Trophoblast cell (in vitro differentiated cells and primary cell): ENCODE measurements at regions not wholly inside any gene's neighbourhood (a gene's known extent, or its start where the extent isn't known, plus 50 kb on each side); places are given as distances from the start of the nearest gene placed in this dataset.

ENCODE experiments used
- DNase-seq, 2 donors: peaks; one replicate each; pipeline ENCODE4 v3.0.0-alpha.2; 2016
- H2AFZ ChIP-seq: 2 replicates; pipeline ENCODE4 v1.6.1; 2013; ENCODE audit warnings: low read length, moderate library complexity, mild to moderate bottlenecking; ENCODE audit not compliant: insufficient read depth, poor library complexity
- H2AK5ac ChIP-seq: 2 replicates; pipeline ENCODE4 v1.6.1; 2013; ENCODE audit warnings: mild to moderate bottlenecking, low read length
- H2BK120ac ChIP-seq: 2 replicates; pipeline ENCODE4 v1.6.1; 2013; ENCODE audit warnings: low read length, mild to moderate bottlenecking, moderate library complexity; ENCODE audit not compliant: insufficient read depth, poor library complexity
- H2BK12ac ChIP-seq: 2 replicates; pipeline ENCODE4 v1.6.1; 2013; ENCODE audit warnings: mild to moderate bottlenecking, low read length, moderate library complexity
- H2BK5ac ChIP-seq: 2 replicates; pipeline ENCODE4 v1.6.1; 2013; ENCODE audit warnings: low read length, low read depth, moderate library complexity, mild to moderate bottlenecking; ENCODE audit not compliant: poor library complexity
- H3K14ac ChIP-seq: 2 replicates; pipeline ENCODE4 v1.6.1; 2013; ENCODE audit warnings: mild to moderate bottlenecking, low read length
- H3K18ac ChIP-seq: 2 replicates; pipeline ENCODE4 v1.6.1; 2013; ENCODE audit warnings: mild to moderate bottlenecking, low read length
- H3K23ac ChIP-seq: 2 replicates; pipeline ENCODE4 v1.6.1; 2013; ENCODE audit warnings: low read length
- H3K27ac ChIP-seq: 2 replicates; pipeline ENCODE4 v1.5.1; 2013; ENCODE audit warnings: low read depth, mild to moderate bottlenecking, inconsistent platforms, low read length, moderate library complexity
- H3K27me3 ChIP-seq: 2 replicates; pipeline ENCODE4 v1.6.1; 2013; ENCODE audit warnings: inconsistent platforms, mild to moderate bottlenecking, low read length, moderate library complexity; ENCODE audit not compliant: insufficient read depth
- H3K36me3 ChIP-seq, 2 experiments: 1 replicate in 1 of 2; 2 replicates in 1 of 2; pipeline ENCODE4 v1.6.1; 2013; ENCODE audit warnings: low read length in 2 of 2, mild to moderate bottlenecking in 2 of 2, moderate library complexity in 1 of 2; ENCODE audit not compliant: insufficient read depth in 2 of 2, control insufficient read depth in 1 of 2
- H3K4ac ChIP-seq: 2 replicates; pipeline ENCODE4 v1.6.1; 2013; ENCODE audit warnings: low read depth, mild to moderate bottlenecking, low read length, moderate library complexity
- H3K4me1 ChIP-seq, 2 experiments: 1 replicate in 1 of 2; 2 replicates in 1 of 2; pipeline ENCODE4 v1.6.1; 2013; ENCODE audit warnings: low read length in 2 of 2, mild to moderate bottlenecking in 2 of 2, moderate library complexity in 1 of 2; ENCODE audit not compliant: insufficient read depth in 2 of 2, control insufficient read depth in 1 of 2
- H3K4me2 ChIP-seq: 2 replicates; pipeline ENCODE4 v1.6.1; 2013; ENCODE audit warnings: inconsistent platforms, mild to moderate bottlenecking, low read length, moderate library complexity
- H3K4me3 ChIP-seq: 2 replicates; pipeline ENCODE4 v1.5.1; 2013; ENCODE audit warnings: mild to moderate bottlenecking, low read depth, low read length, inconsistent platforms
- H3K79me1 ChIP-seq: one replicate; pipeline ENCODE4 v1.6.1; 2013; ENCODE audit warnings: low read length
- H3K79me2 ChIP-seq: 2 replicates; pipeline ENCODE4 v1.6.1; 2013; ENCODE audit warnings: low read length, mild to moderate bottlenecking; ENCODE audit not compliant: control insufficient read depth, insufficient read depth, poor library complexity
- H3K9ac ChIP-seq: 2 replicates; pipeline ENCODE4 v1.6.1; 2013; ENCODE audit warnings: mild to moderate bottlenecking, low read length
- H3K9me3 ChIP-seq: 2 replicates; pipeline ENCODE4 v1.6.1; 2013; ENCODE audit warnings: low read depth, mild to moderate bottlenecking, control low read depth, inconsistent platforms, low read length; ENCODE audit not compliant: insufficient read depth
- H4K12ac ChIP-seq: 2 replicates; pipeline ENCODE4 v1.6.1; 2013; ENCODE audit warnings: low read depth, mild to moderate bottlenecking, low read length, moderate library complexity
- H4K8ac ChIP-seq: 2 replicates; pipeline ENCODE4 v1.6.1; 2013; ENCODE audit warnings: low read depth, mild to moderate bottlenecking, low read length, moderate library complexity
- H4K91ac ChIP-seq: one replicate; pipeline ENCODE4 v1.6.1; 2013; ENCODE audit warnings: low read depth, mild to moderate bottlenecking, low read length, moderate library complexity
- WGBS: extraction: QIAGEN DNeasy Blood & Tissue Kit; methylation state at CpG from one replicate; pipeline ENCODE4 v1.1.7; 2013; ENCODE audit warnings: missing lambda C conversion rate; ENCODE audit not compliant: insufficient read length, insufficient coverage; ENCODE audit errors: extremely low coverage; 5-methylcytosine and 5-hydroxymethylcytosine counted together

DNA sequence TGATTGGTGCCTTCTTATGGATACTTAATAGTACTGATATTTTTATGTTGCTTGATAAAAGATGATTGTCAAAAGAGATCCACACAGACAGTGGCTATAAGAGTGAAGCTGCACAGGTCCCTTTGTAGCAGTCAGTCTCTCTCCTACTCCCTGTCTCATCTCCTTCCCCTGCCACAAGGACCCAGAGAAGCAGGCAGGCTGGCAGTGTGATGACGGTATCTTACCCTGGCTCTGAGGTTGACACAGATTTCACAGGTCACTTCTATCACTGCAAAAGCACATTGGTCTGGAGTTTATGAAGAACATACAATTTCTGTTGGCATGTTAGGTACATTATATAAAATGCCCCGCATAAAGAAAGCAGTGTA is 64.4 kb upstream of the AHR start:
- no peak overlapping the region for H3K23ac ChIP-seq
- peaks cover 0 to 3% of the 10 kb centered on the region in 2 experiments for H3K4me1 ChIP-seq
- no peaks in the 10 kb centered on the region for H3K79me1 ChIP-seq
- DNase-seq = peak; percentile 2 to 34
- H4K91ac ChIP-seq = no peak overlapping the region
- H2AK5ac ChIP-seq = no peak overlapping the region
- no peak overlapping the region for H3K4ac ChIP-seq
- H3K79me2 ChIP-seq = no peaks in the 10 kb centered on the region
- no peaks in the 10 kb centered on the region for H3K27me3 ChIP-seq
- H3K9me3 ChIP-seq = no peaks in the 10 kb centered on the region
- no peak overlapping the region for H3K4me3 ChIP-seq
- H2BK12ac ChIP-seq = peak overlapping the region; percentile 50
- H2BK120ac ChIP-seq = no peak overlapping the region
- no peak overlapping the region for H3K4me2 ChIP-seq
- H3K18ac ChIP-seq = peak overlapping the region; percentile 64
- H3K27ac ChIP-seq = no peak overlapping the region
- no CpG with 5 or more reads among the region's 2 CpGs for WGBS
- no peak overlapping the region for H3K14ac ChIP-seq
- no peak overlapping the region for H3K9ac ChIP-seq
- no peaks in the 10 kb centered on the region for H3K36me3 ChIP-seq
- H2BK5ac ChIP-seq = no peak overlapping the region
- H2AFZ ChIP-seq = no peak overlapping the region
- no peak overlapping the region for H4K12ac ChIP-seq
- H4K8ac ChIP-seq = peak overlapping the region; percentile 66

DNA sequence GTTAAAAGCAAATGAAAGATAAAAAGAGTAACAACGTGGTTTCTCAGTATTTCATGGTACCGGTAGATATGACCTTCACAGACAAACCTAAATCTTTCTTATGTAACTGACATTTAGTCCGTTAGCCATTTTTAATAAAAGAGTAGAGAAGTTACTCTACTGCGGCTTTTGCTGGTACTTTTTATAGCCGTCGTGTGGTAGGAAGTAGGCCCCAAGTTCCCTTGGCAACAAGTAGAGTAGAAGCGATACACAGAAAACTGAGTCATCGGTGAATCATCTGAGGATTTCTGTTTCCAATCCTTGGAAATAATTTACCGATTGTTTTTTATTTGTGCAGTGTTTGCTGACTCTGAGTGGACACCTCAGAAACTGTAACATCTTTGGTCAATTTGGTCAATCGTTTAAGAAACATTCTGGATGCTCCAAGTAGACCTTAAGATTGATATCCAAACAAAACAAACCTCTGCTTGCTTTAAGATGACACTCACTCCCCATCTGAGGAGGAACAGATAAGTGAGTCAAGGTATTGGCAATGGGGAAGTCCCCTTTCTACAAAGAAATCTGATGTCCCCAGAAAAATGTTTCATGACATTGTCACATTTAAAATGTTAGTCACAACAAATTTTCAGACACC is 63.9 kb upstream of the AHR start:
- DNase-seq = peak; percentile 46 to 89
- Histone ChIP-seq H2BK120ac (no peak overlapping the region), H2BK12ac (no peak overlapping the region), H3K4me2 (no peak overlapping the region), H4K12ac (no peak overlapping the region), H3K79me1 (no peaks in the 10 kb centered on the region), H2AK5ac (no peak overlapping the region), H3K27me3 (no peaks in the 10 kb centered on the region), H2AFZ (no peak overlapping the region), H3K9me3 (no peaks in the 10 kb centered on the region), H3K36me3 (no peaks in the 10 kb centered on the region), H4K8ac (no peak overlapping the region), H3K4me1 (peaks cover 0 to 3% of the 10 kb centered on the region in 2 experiments), H3K27ac (no peak overlapping the region), H4K91ac (no peak overlapping the region), H2BK5ac (no peak overlapping the region), H3K18ac (no peak overlapping the region), H3K14ac (no peak overlapping the region), H3K23ac (no peak overlapping the region), H3K79me2 (no peaks in the 10 kb centered on the region), H3K4ac (no peak overlapping the region), H3K4me3 (no peak overlapping the region), H3K9ac (no peak overlapping the region)
- no CpG with 5 or more reads among the region's 10 CpGs for WGBS

DNA sequence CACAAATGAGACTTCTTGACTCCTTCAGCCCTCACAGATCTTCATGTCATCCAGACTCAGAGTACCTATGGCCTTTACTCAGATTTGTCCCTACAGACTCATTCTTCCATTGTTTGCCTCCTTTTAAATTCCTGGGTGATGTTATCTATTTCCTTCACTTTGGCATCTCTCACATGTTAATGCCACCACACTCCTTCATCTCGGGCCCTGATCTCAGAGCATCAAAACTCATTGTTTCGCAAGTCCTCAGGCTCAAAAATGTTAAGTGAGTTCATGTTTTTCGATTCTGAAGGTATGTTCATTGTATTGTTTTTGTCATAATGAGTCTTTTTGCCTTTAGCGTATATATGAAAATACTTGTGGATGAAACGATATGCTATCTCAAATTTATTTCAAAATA is 62.3 kb upstream of the AHR start:
- Histone ChIP-seq H3K27ac (no peak overlapping the region), H3K27me3 (no peaks in the 10 kb centered on the region), H3K18ac (no peak overlapping the region), H3K4me1 (peaks cover 0 to 3% of the 10 kb centered on the region in 2 experiments), H2BK5ac (no peak overlapping the region), H3K4me3 (no peak overlapping the region), H3K36me3 (no peaks in the 10 kb centered on the region), H3K4ac (no peak overlapping the region), H3K9ac (no peak overlapping the region), H4K8ac (no peak overlapping the region), H3K23ac (no peak overlapping the region), H3K14ac (no peak overlapping the region), H2AFZ (no peak overlapping the region), H2BK12ac (no peak overlapping the region), H4K91ac (no peak overlapping the region), H3K9me3 (no peaks in the 10 kb centered on the region), H3K79me2 (no peaks in the 10 kb centered on the region), H4K12ac (no peak overlapping the region), H2AK5ac (no peak overlapping the region), H3K4me2 (no peak overlapping the region), H3K79me1 (peaks cover 2% of the 10 kb centered on the region), H2BK120ac (no peak overlapping the region)
- DNase-seq = peak; percentile 27 to 74
- WGBS = no CpG with 5 or more reads among the region's 5 CpGs

DNA sequence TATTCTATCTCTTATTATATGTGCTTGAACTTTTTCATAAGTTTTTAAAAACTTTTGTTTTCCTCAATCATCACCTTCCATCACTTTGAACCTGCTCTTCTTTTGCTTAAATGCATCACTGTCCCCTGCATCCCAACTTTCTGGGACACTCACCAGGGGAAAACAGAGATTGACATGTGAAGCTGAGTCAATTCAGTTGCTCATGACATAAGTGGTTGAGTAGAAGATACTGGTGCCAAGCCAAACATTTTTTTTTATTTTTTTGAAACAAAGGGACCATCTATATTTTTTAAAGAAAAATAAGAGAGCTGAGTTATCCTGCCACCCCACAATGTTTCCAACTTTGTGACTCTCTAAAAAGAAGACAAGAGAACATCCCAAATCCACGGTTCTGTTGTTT is 61.8 kb upstream of the AHR start:
- H3K4me1 ChIP-seq = peaks cover 0 to 3% of the 10 kb centered on the region in 2 experiments
- H2AK5ac ChIP-seq = no peak overlapping the region
- no peak for DNase-seq
- no peak overlapping the region for H3K4me3 ChIP-seq
- no peak overlapping the region for H3K4me2 ChIP-seq
- no peak overlapping the region for H3K4ac ChIP-seq
- peaks cover 2% of the 10 kb centered on the region for H3K79me1 ChIP-seq
- no peak overlapping the region for H4K12ac ChIP-seq
- H3K79me2 ChIP-seq = no peaks in the 10 kb centered on the region
- H2AFZ ChIP-seq = no peak overlapping the region
- H4K91ac ChIP-seq = no peak overlapping the region
- no peak overlapping the region for H2BK5ac ChIP-seq
- no peaks in the 10 kb centered on the region for H3K36me3 ChIP-seq
- H2BK12ac ChIP-seq = no peak overlapping the region
- no peaks in the 10 kb centered on the region for H3K9me3 ChIP-seq
- H3K23ac ChIP-seq = no peak overlapping the region
- H2BK120ac ChIP-seq = no peak overlapping the region
- no CpG with 5 or more reads among the region's 1 CpG for whole genome bisulfite sequencing
- H3K9ac ChIP-seq = no peak overlapping the region
- no peak overlapping the region for H3K14ac ChIP-seq
- no peak overlapping the region for H3K27ac ChIP-seq
- no peaks in the 10 kb centered on the region for H3K27me3 ChIP-seq
- no peak overlapping the region for H4K8ac ChIP-seq
- H3K18ac ChIP-seq = no peak overlapping the region
